Stimulated activated CD8-positive, alpha-beta memory T cell treated with anti-CD3 and anti-CD28 coated beads, Interleukin-4, amount 100 ng/mL, for 48 hours (primary cell): ENCODE measurements at regions not wholly inside any gene's neighbourhood (a gene's known extent, or its start where the extent isn't known, plus 50 kb on each side); places are given as distances from the start of the nearest gene placed in this dataset.

Experiments
- DNase-seq: peaks from one replicate; pipeline ENCODE4 v3.0.0-alpha.2; 2020

- DNase-seq: no peak
Observed at GRCh38 chr10:88209837-88210561, 346.6 kb downstream of the PTEN start.

GRCh38 chr10:88211230-88211629 lies 347.8 kb downstream of the PTEN start:
- no peak for DNase-seq

- DNase-seq: no peak
Observed at GRCh38 chr10:88212069-88212468, 348.6 kb downstream of the PTEN start.

- no peak for DNase-seq
Observed at GRCh38 chr10:88213065-88213605, 349.7 kb downstream of the PTEN start.

- DNase-seq: no peak
Observed at GRCh38 chr10:88216976-88217375, 353.6 kb downstream of the PTEN start.

GRCh38 chr10:88218362-88218761 lies 354.9 kb downstream of the PTEN start:
- no peak for DNase-seq

- DNase-seq: no peak
Observed at GRCh38 chr10:88219753-88220152, 356.3 kb downstream of the PTEN start.

- no peak for DNase-seq
Observed at GRCh38 chr10:88221010-88221973, 357.9 kb downstream of the PTEN start.

GRCh38 chr10:88222881-88223280 lies 359.5 kb downstream of the PTEN start:
- DNase-seq: no peak
